NCI-H128 (cell line): ENCODE measurements at regions not wholly inside any gene's neighbourhood (a gene's known extent, or its start where the extent isn't known, plus 50 kb on each side); places are given as distances from the start of the nearest gene placed in this dataset.

ENCODE experiments used
- DNase-seq: peaks from one replicate; lab custom pipeline; 2025; ENCODE audit not compliant: unreplicated experiment; lab: John Stamatoyannopoulos, UW

DNA sequence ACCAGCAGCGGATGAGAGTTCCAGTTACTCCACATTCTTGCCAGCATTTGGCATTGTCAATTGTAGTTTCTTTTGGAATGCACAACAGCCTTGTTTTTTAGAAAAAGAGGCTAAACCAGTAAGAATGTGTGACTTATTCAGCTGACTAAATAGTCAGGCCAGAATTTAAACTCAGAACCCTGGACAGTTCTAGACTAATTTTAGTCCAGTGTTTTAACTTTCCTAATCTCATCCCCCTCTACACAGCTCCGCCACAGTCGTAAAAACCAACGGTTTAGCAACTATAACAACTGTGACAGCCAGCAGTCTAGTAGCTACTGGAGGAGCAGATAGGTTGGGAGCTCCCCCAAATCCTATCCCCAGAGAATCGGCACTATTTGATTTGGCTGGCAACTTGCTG lies 103.7 kb downstream of the FOXD1 start:
- DNase-seq = no peak

- no peak for DNase-seq
Measured at GRCh38 chr5:73339711-73340110, 108.9 kb downstream of the FOXD1 start.

- DNase-seq = no peak
Measured at GRCh38 chr5:73339051-73339575, 109.5 kb downstream of the FOXD1 start.

- no peak for DNase-seq
Measured at GRCh38 chr5:73338256-73339050, 110.1 kb downstream of the FOXD1 start.

DNA sequence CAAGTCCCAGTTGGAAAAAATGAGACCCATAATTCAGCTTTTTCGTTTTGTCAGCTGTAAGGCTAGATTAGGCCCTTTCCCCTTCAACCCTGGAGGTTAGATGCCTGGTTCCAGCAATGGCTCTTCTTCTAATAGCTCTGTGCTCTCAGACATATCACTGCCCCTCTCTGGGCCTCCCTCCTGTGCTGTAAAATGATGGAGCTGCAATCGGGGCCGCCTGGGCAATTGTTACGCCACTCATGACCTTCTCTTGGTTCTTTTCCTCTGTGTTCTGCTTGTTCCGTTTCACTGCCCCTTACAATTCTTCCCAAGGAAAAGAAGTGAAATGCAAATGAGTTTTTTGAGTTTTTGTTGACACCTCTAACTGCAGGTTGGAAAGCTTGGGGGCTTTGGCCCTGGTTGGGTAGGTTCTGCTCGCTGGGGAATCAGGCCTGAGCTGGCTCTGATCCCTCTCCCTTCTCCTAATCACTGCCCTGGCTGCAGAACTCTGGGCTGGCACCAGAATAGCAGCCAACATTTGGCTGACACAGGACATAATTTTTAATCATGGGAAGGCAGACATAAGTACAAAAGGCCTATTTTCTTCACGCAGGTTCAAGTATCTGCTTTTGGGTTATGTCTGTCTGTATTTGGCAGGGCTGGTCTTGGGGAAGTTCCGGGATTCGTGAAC lies 110.9 kb downstream of the FOXD1 start:
- DNase-seq = no peak

DNA sequence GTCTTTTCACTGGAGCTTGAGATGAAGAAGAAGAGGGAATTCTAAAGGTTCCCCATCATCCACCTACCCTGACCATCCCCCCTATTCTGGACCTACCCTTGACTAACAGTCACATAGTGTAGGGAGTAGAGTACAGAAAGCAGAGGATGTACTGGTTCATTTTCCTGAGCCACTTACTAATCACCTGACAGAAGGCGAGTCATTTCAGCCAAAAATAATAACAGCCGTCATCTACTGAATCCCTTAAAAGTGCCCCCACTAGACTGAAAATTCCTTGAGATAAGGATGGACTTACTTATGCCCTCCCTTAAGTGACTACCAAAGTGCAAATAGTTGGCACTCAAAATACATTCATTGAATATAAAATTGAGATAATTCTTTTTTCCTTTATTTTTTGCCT lies 112.2 kb downstream of the FOXD1 start:
- DNase-seq = no peak

GRCh38 chr5:73333944-73334703 lies 114.5 kb downstream of the FOXD1 start:
- no peak for DNase-seq

DNA sequence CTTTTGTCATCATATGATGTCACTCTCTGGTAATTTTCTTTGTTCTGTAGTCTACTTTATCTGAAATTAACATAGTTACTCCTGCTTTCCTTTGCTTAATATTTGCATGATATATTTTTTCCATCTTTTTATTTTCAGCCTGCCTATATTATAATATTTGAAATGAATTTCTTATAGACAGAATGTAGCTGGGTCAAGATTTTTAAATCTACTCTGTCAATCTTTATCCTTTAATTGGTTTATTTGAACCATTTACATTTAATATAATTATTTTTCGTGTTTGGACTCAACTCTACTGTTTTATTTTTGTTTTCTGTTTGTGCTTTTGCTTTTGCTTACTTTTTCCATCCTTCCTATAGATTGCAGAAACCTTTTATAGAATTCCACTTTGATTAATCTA lies 118.0 kb downstream of the FOXD1 start:
- no peak for DNase-seq

GRCh38 chr5:73328640-73329039 lies 119.9 kb downstream of the FOXD1 start:
- no peak for DNase-seq

DNA sequence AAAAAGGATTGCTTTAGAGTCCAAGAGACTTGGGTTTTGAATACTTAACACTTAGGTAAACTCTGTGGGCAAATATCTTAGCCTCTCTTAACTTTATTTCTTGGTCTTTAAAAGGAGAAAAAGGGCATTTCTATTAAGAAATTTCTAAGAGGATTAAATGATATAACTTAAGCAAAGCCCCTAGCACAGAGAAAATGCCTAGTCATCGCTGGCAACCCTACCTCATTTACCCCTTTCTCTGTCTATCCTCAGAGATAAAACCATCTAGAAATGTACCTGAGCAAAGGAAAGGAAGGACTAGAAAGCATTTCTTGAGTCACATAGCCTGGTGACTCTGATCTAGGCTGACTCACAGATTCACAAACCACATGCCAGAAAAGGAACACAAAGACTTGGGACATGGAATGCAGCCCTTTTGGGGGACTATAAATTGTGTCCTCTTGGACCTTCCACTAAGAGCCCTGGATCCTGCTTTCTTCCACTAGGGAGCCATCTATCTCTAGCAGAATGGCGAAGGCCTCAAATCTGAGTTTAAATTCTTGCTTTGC lies 120.6 kb downstream of the FOXD1 start:
- no peak for DNase-seq

DNA sequence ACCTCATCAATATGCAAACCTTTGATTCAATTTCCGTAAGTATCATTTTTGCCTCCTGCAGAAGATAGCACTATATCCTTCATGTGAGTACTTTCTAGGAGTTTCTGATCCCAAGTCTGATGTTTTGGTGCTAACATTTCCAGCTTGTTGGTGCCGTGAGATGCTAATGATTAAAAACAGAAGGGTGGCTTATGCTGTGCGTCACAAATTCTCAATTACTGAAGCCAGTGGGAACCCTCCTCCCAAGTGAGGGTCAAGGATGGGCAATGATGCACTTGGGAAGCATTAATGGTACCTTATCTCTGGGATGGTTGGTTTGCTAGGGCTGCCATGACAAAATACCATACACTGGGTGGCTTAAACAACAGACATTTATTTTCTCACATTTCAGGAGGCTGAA lies 123.0 kb downstream of the FOXD1 start:
- no peak for DNase-seq

DNA sequence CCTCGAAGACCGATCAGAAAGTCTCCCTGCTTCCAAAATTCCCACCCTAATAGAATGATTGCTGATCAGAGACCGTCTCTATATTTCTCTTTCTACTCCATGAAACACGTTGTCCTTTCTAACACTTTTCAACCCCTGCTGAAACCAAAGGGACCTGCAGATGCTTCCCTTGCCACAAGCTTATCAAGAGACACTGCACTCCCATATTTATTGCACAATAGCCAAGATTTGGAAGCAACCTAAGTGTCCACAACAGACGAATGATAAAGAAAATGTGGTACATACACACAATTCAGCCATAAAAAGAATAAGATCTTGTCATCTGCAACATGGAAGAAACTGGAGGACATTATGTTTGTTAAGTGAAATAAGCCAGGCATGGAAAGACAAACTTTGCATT lies 125.1 kb downstream of the FOXD1 start:
- DNase-seq = no peak

GRCh38 chr5:73322437-73323076 lies 126.0 kb downstream of the FOXD1 start:
- DNase-seq = no peak

- no peak for DNase-seq
Measured at GRCh38 chr5:73321757-73322436, 126.7 kb downstream of the FOXD1 start.

DNA sequence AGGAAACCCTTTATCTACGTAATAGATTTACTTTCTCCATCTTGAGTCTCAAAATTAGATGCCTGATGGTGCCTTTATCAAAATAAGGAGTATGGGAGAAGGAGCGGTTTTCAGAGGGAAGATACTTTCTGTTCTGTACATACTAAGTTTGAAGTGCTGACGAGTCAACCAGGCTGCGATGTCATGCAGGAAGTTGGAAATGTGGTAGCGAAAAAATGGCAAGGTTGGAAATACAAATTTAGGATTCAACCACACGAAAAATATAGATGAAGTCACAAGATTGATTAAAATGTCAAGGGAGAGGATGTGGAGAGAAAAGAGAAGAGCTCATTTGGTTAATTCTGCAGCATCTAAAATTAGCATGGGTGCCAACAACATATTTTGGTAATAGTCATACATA lies 129.5 kb downstream of the FOXD1 start:
- no peak for DNase-seq

DNA sequence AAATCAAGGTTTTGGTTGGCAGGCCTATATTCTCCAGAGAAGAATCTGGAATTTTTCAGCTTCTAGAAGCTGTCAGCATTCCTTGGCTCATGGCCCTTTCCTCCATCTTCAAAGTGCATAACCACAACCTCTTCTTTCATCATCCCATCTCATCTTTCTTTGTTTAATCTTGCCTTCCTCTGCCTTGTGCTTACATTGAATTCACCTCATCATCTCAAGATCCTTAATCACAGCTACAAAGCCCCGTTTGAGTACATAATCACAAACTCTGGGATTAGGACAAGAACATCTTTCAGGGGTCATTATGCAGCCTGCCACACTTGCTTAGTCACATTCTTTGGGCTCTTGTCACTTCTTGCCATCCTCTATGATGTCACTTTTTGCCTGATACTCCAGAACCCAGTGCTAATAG lies 130.3 kb downstream of the FOXD1 start:
- DNase-seq = no peak

- no peak for DNase-seq
Measured at GRCh38 chr5:73317523-73317922, 131.1 kb downstream of the FOXD1 start.

DNA sequence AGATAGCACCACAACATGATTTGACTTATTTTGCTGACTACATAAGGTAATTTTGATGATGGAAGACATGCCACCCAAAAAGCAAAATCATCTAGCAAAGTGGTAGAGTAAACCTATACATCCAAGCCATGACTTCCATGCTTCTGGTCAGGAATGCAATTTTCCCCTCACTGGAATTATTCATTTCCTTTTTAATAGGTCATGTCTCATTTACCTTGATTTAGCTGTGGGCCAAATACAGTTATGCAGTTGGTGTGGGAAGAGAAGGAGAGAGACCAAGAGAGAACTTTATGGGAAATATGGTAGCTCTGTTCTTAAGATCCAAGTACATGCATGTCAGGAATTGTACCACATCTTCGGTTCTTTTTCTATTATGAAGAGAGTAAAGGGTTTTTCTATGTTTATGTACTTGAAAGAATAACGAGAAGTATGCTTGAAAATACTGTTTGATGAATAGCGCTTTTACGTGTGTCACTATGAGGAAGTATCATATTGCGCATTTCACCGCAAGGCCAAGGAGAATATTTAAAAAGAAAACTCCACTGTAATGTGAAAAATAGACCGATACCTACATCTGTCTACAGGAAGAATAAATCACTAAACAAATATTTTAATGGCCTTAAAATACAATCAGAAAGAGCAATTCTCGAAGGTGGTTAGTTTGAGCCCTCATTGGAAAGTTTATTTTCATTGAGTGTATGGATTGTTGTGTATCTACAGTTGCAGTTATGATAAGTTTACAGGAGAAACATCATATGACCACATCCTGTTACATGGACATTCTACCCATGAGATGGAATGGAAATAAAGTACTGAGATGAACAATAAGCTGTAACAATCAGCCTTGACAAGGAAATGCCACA lies 134.0 kb downstream of the FOXD1 start:
- no peak for DNase-seq

- no peak for DNase-seq
Measured at GRCh38 chr5:73312872-73313510, 135.6 kb downstream of the FOXD1 start.
